H1 (cell line): ENCODE measurements at regions not wholly inside any gene's neighbourhood (a gene's known extent, or its start where the extent isn't known, plus 50 kb on each side); places are given as distances from the start of the nearest gene placed in this dataset.

Experiments
- BCL11A ChIP-seq, 2 experiments: IDR thresholded peaks; one replicate each; pipeline ENCODE4 v1.6.1; 2011; ENCODE audit warnings: low read depth in 2 of 2, low read length in 2 of 2, mild to moderate bottlenecking in 2 of 2
- BRCA1 ChIP-seq: IDR thresholded peaks from 2 replicates; pipeline ENCODE4 v1.6.1; 2012; ENCODE audit warnings: low read depth, low read length, improper control_type of control experiment
- CEBPB ChIP-seq: IDR thresholded peaks from 2 replicates; pipeline ENCODE4 v1.6.1; 2012; ENCODE audit warnings: low read depth, low read length
- CREB1 ChIP-seq: IDR thresholded peaks from 2 replicates; pipeline ENCODE4 v1.6.1; 2012; ENCODE audit warnings: inconsistent platforms
- POU5F1 ChIP-seq: IDR thresholded peaks from 2 replicates; pipeline ENCODE4 v1.6.1; 2011; ENCODE audit warnings: low read depth, mild to moderate bottlenecking, low read length, moderate library complexity
- TEAD4 ChIP-seq: IDR thresholded peaks from 2 replicates; pipeline ENCODE4 v1.6.1; 2012; ENCODE audit warnings: low read depth, low read length, inconsistent platforms, mixed read lengths
- ZNF274 ChIP-seq: IDR thresholded peaks from 2 replicates; pipeline ENCODE4 v1.7.0; 2012; ENCODE audit warnings: low read length, borderline replicate concordance; ENCODE audit errors: extremely low read depth

DNA sequence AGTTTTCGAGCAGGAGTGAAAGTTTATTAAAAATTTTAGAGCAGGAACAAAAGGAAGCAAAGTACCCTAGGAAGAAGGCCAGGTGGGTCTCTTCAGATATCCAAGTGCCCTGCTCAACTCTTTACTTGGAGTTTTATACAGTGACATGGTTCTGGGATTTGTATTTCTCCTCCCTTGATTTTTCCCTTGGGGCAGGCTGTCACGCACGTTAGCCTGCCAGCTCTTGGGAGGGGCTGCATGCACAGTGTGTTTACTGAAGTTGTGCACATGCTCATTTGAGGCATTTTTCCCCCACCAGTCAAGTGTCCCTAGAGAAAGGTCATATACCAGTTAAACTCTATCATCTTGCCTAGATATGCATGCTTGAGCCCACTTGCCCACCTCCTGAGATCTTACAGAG lies 102.5 kb upstream of the GABRA2 start (continued):
- TF ChIP-seq BRCA1 (no peak), CEBPB (no peak), CREB1 (no peak), TEAD4 (no peak), BCL11A (IDR thresholded peaks at IDR 0.05; ENCODE audit: low read depth in 2 of 2, low read length in 2 of 2) (no peak), POU5F1 (no peak), ZNF274 (no peak)
